22Rv1 (cell line): ENCODE measurements at regions not wholly inside any gene's neighbourhood (a gene's known extent, or its start where the extent isn't known, plus 50 kb on each side); places are given as distances from the start of the nearest gene placed in this dataset.

Source experiments
- CTCF ChIP-seq: fragments of 450-650 bp; IDR thresholded peaks from 2 replicates; pipeline ENCODE4 v1.5.1; 2017; ENCODE audit warnings: mild to moderate bottlenecking
- ZFX ChIP-seq: fragments of 450-650 bp; IDR thresholded peaks from 2 replicates; pipeline ENCODE4 v1.6.1; 2017; ENCODE audit warnings: antibody characterized with exemption, borderline replicate concordance

DNA sequence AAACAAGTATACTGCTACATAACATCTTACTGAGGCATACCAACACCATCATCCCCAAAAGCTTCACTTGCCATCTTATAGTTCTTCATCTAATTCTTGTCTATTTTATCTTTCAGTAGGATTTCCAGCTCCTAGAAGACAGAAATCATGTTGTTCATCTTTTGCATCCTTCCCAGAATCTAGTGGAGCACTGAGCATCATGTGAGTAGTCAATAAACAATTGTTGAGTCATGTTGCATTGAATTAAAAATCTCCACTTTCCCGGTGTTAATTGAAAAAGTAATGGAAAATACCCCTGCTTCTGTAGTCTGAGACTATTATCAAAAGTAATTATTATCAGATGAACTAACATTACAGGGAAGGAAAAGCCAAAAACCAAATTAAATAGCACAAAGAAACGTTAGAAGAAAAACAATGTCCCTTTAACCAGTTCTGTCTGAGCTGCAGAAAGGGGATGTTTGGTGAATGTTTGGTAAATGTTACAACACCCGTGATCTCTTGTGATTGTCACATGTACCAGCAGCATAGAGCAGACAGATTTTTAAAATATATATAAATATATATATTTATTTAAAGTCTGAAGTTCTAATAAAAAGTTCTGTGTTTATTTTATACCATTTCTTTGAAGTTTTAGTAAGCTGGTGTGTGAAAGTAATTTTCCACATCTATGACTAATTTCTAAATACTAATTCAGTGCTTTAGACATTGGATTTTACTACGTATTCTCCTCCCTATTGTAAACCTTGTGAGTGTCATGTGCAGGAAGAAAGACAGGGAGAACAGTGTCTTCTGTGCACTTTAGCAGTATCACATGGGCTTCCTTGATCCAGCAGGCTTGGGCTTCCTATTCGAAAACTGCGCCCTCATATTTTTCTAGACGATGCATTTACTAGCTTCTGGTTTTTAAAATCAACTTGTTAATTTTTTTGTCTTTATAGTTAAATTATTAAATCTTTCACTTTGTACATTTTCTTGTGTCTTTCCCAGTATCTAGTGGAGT is 85.6 kb downstream of the RAP2B start:
- TF ChIP-seq ZFX (no peak), CTCF (no peak)
